K562 (cell line): ENCODE measurements at regions not wholly inside any gene's neighbourhood (a gene's known extent, or its start where the extent isn't known, plus 50 kb on each side); places are given as distances from the start of the nearest gene placed in this dataset.

ENCODE experiments used
- ARID2 ChIP-seq: fragments of 450-650 bp; IDR thresholded peaks from 2 replicates; pipeline ENCODE4 v1.6.1; 2017; ENCODE audit warnings: antibody characterized with exemption, mild to moderate bottlenecking
- ARNT ChIP-seq, 2 experiments: fragments of 450-650 bp; IDR thresholded peaks; 2 replicates each; pipeline ENCODE4 v1.6.1; 2016; ENCODE audit warnings: mild to moderate bottlenecking in 1 of 2
- BCOR ChIP-seq: fragments of 450-650 bp; IDR thresholded peaks from 2 replicates; pipeline ENCODE4 v1.6.1; 2016
- CBX2 ChIP-seq: fragments of 200-600 bp; sonication (generic); IDR thresholded peaks from one replicate; pipeline ENCODE4 v1.6.1; 2012; ENCODE audit warnings: mild to moderate bottlenecking, low read length, inconsistent platforms; ENCODE audit not compliant: insufficient read depth, poor library complexity, severe bottlenecking
- HCFC1 ChIP-seq: IDR thresholded peaks from 2 replicates; pipeline ENCODE4 v1.6.1; 2012; ENCODE audit warnings: low read depth, low read length, improper control_type of control experiment
- HDGF ChIP-seq: fragments of 450-650 bp; IDR thresholded peaks from 2 replicates; pipeline ENCODE4 v1.6.1; 2016
- KAT8 ChIP-seq: fragments of 450-650 bp; IDR thresholded peaks from 2 replicates; pipeline ENCODE4 v1.6.1; 2016; ENCODE audit warnings: low read depth, mild to moderate bottlenecking
- NCOA4 ChIP-seq: fragments of 450-650 bp; IDR thresholded peaks from 2 replicates; pipeline ENCODE4 v1.6.1; 2018; ENCODE audit warnings: mild to moderate bottlenecking; ENCODE audit not compliant: partially characterized antibody
- PPARD ChIP-seq: fragments of 250-450 bp; sonication (Bioruptor Pico); IDR thresholded peaks from 2 replicates; pipeline ENCODE4 v1.8.0; 2022; ENCODE audit warnings: inconsistent platforms, mild to moderate bottlenecking, moderate library complexity
- STAT5A ChIP-seq: IDR thresholded peaks from 2 replicates; pipeline ENCODE4 v1.6.1; 2012; ENCODE audit warnings: low read length, inconsistent platforms, borderline replicate concordance
- TAF15 ChIP-seq: fragments of 200-400 bp; formaldehyde crosslinking; IDR thresholded peaks from 2 replicates; pipeline ENCODE4 v1.6.1; 2017; ENCODE audit warnings: mild to moderate bottlenecking, low read depth, low read length, moderate library complexity
- ZNF311 ChIP-seq: fragments of 250-450 bp; sonication (Bioruptor Pico); IDR thresholded peaks from 2 replicates; pipeline ENCODE4 v1.4.0; 2020; ENCODE audit warnings: mild to moderate bottlenecking, moderate library complexity
- ZNF354B ChIP-seq: fragments of 250-450 bp; sonication (Bioruptor Pico); IDR thresholded peaks from 2 replicates; pipeline ENCODE4 v1.4.0; 2020
- ZNF561 ChIP-seq: fragments of 450-650 bp; formaldehyde crosslinking; conservative IDR thresholded peaks from 2 replicates; pipeline ENCODE4 v1.4.0; 2020; ENCODE audit warnings: mild to moderate bottlenecking, moderate library complexity
- TF ChIP-seq, protein P1 (sequence below): fragments of 450-650 bp; formaldehyde crosslinking; IDR thresholded peaks from 2 replicates; pipeline ENCODE4 v1.4.0; 2022; ENCODE audit warnings: mild to moderate bottlenecking, moderate library complexity
- TF ChIP-seq, protein P2 (sequence below), 2 experiments: fragments of 450-650 bp in 1 of 2; sonication (generic) in 1 of 2; formaldehyde crosslinking in 1 of 2; IDR thresholded peaks; 2 replicates each; pipeline versions ENCODE4 v1.7.1 to v1.9.0; 2016 to 2022; ENCODE audit warnings: inconsistent platforms in 1 of 2, mild to moderate bottlenecking in 1 of 2, missing genetic modification reagents in 1 of 2
- TF ChIP-seq, protein P3 (sequence below), 2 experiments: fragments of 450-650 bp in 1 of 2; sonication (generic) in 1 of 2; formaldehyde crosslinking in 1 of 2; IDR thresholded peaks in 1 of 2; conservative IDR thresholded peaks in 1 of 2; 2 replicates each; pipeline versions ENCODE4 v1.6.1 to v1.8.1; 2016 to 2023; ENCODE audit warnings: mild to moderate bottlenecking in 2 of 2, moderate library complexity in 2 of 2, inconsistent platforms in 1 of 2, missing genetic modification reagents in 1 of 2

DNA sequence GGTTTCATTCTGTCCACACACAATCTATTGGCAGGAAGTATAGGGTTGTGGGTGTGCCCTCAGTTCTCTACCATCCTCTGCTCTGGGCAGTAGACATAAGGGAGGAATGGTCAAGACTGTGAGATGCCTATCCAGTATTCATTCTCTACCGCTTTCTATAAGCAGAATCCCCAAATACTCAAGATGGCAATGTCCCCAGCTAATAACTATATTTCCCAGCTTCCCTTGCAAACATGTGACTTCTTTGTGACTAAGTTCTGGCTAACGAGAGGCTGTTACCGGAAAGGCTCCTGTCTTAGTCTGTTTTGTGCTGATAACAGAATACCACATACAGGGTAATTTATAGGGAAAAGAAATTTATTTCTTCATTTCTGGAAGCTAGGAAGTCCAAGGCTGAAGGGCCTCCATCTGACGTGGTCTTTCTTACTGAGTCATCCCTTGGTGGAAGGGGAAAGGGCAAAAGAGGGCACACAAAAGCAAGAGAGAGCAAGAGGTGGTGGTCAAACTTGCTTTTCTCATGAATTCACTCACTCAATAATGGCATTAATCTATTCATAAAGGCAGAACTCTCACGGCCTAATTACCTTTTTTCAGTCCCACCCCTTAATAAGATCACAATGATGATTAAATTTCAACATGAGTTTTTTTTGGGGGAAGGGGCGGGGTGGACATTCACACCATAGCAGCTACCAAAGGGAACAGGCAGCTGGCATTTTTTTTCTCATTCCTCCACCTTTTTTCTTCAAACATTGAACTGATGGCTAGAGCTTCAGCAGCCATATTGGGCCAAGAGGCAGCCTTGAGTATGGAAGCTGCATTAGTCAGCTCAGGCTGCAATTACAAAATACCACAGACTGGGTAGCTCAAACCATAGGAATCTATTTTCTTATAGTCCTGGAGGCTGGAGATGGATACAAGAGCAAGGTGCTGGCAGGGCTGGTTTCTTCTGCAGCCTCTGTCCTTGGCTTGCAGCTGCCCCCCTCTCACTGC is 109.7 kb upstream of the OR9Q1 start (continued):
- TF ChIP-seq ARNT (IDR thresholded peaks at IDR 0.05) = no peak
- no peak for TF ChIP-seq PPARD (CRISPR knock-in tag)
- TF ChIP-seq BCOR = peak; percentile 68; the same call in 1 of the 2 replicates
- no peak for TF ChIP-seq KAT8
- TF ChIP-seq, protein P1, sequence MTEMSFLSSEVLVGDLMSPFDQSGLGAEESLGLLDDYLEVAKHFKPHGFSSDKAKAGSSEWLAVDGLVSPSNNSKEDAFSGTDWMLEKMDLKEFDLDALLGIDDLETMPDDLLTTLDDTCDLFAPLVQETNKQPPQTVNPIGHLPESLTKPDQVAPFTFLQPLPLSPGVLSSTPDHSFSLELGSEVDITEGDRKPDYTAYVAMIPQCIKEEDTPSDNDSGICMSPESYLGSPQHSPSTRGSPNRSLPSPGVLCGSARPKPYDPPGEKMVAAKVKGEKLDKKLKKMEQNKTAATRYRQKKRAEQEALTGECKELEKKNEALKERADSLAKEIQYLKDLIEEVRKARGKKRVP (CRISPR knock-in tag) = no peak
- no peak for TF ChIP-seq HDGF
- TF ChIP-seq TAF15 = no peak
- TF ChIP-seq ARID2 = no peak
- peak; percentile 25; the same call in 1 of the 2 replicates for TF ChIP-seq STAT5A
- TF ChIP-seq ZNF311 (CRISPR knock-in tag) = peak; percentile 80
- no peak for TF ChIP-seq HCFC1
- TF ChIP-seq, protein P2, sequence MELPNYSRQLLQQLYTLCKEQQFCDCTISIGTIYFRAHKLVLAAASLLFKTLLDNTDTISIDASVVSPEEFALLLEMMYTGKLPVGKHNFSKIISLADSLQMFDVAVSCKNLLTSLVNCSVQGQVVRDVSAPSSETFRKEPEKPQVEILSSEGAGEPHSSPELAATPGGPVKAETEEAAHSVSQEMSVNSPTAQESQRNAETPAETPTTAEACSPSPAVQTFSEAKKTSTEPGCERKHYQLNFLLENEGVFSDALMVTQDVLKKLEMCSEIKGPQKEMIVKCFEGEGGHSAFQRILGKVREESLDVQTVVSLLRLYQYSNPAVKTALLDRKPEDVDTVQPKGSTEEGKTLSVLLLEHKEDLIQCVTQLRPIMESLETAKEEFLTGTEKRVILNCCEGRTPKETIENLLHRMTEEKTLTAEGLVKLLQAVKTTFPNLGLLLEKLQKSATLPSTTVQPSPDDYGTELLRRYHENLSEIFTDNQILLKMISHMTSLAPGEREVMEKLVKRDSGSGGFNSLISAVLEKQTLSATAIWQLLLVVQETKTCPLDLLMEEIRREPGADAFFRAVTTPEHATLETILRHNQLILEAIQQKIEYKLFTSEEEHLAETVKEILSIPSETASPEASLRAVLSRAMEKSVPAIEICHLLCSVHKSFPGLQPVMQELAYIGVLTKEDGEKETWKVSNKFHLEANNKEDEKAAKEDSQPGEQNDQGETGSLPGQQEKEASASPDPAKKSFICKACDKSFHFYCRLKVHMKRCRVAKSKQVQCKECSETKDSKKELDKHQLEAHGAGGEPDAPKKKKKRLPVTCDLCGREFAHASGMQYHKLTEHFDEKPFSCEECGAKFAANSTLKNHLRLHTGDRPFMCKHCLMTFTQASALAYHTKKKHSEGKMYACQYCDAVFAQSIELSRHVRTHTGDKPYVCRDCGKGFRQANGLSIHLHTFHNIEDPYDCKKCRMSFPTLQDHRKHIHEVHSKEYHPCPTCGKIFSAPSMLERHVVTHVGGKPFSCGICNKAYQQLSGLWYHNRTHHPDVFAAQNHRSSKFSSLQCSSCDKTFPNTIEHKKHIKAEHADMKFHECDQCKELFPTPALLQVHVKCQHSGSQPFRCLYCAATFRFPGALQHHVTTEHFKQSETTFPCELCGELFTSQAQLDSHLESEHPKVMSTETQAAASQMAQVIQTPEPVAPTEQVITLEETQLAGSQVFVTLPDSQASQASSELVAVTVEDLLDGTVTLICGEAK (IDR thresholded peaks at IDR 0.05) = no peak
- TF ChIP-seq, protein P2 (CRISPR knock-in tag; IDR thresholded peaks at IDR 0.05) = no peak
- TF ChIP-seq, protein P3, sequence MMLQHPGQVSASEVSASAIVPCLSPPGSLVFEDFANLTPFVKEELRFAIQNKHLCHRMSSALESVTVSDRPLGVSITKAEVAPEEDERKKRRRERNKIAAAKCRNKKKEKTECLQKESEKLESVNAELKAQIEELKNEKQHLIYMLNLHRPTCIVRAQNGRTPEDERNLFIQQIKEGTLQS (IDR thresholded peaks at IDR 0.05) = peak; percentile 41
- TF ChIP-seq, protein P3 (CRISPR knock-in tag; conservative IDR thresholded peaks at IDR 0.05) = no peak
- no peak for TF ChIP-seq ZNF561 (CRISPR knock-in tag)
- no peak for TF ChIP-seq NCOA4
- TF ChIP-seq CBX2 = no peak
- TF ChIP-seq ZNF354B (CRISPR knock-in tag) = no peak
